Ureter (tissue), 1 donor: ENCODE measurements at regions not wholly inside any gene's neighbourhood (a gene's known extent, or its start where the extent isn't known, plus 50 kb on each side); places are given as distances from the start of the nearest gene placed in this dataset.
A peak's percentile ranks its signal among the peaks of the same experiment; 100 is the strongest.

Source experiments
- DNase-seq: peaks from one replicate; pipeline ENCODE4 v3.0.0-alpha.2; 2020; ENCODE audit warnings: low spot score
- donor health status: DM: yes; HTN: yes; CAD: no.

- no peak for DNase-seq
Observed at GRCh38 chr2:205937211-205937610, 148.8 kb downstream of the INO80D start.

GRCh38 chr2:205936446-205936845, 149.5 kb downstream of the INO80D start:
- no peak for DNase-seq

- DNase-seq: no peak
Observed at GRCh38 chr2:205934443-205934842, 151.5 kb downstream of the INO80D start.

- DNase-seq: no peak
Observed at GRCh38 chr2:205932861-205933260, 153.1 kb downstream of the INO80D start.

- no peak for DNase-seq
Observed at GRCh38 chr2:205931388-205931787, 154.6 kb downstream of the INO80D start.

GRCh38 chr2:205930209-205930608, 155.8 kb downstream of the INO80D start:
- no peak for DNase-seq

GRCh38 chr2:205929246-205929942, 156.6 kb downstream of the INO80D start:
- no peak for DNase-seq

GRCh38 chr2:205925373-205926337, 160.3 kb downstream of the INO80D start:
- DNase-seq: peak; percentile 76

GRCh38 chr2:205924676-205925075, 161.3 kb downstream of the INO80D start:
- no peak for DNase-seq

GRCh38 chr2:205915130-205915524, 170.8 kb downstream of the INO80D start:
- no peak for DNase-seq

GRCh38 chr2:205914213-205915129, 171.5 kb downstream of the INO80D start:
- DNase-seq: no peak

GRCh38 chr2:205913668-205914067, 172.3 kb downstream of the INO80D start:
- DNase-seq: no peak

GRCh38 chr2:205911306-205911705, 174.7 kb downstream of the INO80D start:
- no peak for DNase-seq

- DNase-seq: no peak
Observed at GRCh38 chr2:205909184-205909572, 176.8 kb downstream of the INO80D start.

GRCh38 chr2:205908212-205909183, 177.5 kb downstream of the INO80D start:
- DNase-seq: no peak

GRCh38 chr2:205906419-205906818, 179.6 kb downstream of the INO80D start:
- DNase-seq: no peak

- no peak for DNase-seq
Observed at GRCh38 chr2:205905576-205905975, 180.4 kb downstream of the INO80D start.

GRCh38 chr2:205904873-205905272, 181.1 kb downstream of the INO80D start:
- DNase-seq: no peak

- DNase-seq: no peak
Observed at GRCh38 chr2:205903549-205904129, 182.3 kb downstream of the INO80D start.

GRCh38 chr2:205902900-205903237, 183.1 kb downstream of the INO80D start:
- DNase-seq: no peak
